NCI-H2227 (cell line): ENCODE measurements at regions not wholly inside any gene's neighbourhood (a gene's known extent, or its start where the extent isn't known, plus 50 kb on each side); places are given as distances from the start of the nearest gene placed in this dataset.
"Not testable (repeated sequence)": the region's sequence is repeated elsewhere in the genome, so short reads cannot be mapped to it uniquely, and the experiment has no call there.

Experiments
- DNase-seq: peaks from one replicate; lab custom pipeline; 2025; ENCODE audit not compliant: unreplicated experiment; lab: John Stamatoyannopoulos, UW

DNA sequence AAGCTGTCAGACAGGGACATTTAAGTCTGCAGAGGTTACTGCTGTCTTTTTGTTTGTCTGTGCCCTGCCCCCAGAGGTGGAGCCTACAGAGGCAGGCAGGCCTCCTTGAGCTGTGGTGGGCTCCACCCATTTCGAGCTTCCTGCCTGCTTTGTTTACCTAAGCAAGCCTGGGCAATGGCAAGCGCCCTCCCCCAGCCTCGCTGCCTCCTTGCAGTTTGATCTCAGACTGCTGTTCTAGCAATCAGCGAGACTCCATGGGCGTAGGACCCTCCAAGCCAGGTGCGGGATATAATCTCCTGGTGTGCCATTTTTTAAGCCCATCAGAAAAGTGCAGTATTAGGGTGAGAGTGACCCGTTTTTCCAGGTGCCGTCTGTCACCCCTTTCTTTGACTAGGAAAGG is 53.6 kb upstream of the EDA2R start:
- not testable (repeated sequence) for DNase-seq
